ENCODE measurements at regions not wholly inside any gene's neighbourhood (a gene's known extent, or its start where the extent isn't known, plus 50 kb on each side); places are given as distances from the start of the nearest gene placed in this dataset.

GRCh38 chr21:35792569-35793305 is 267.6 kb downstream of the SETD4 start:
- no peak for DNase-seq

DNA sequence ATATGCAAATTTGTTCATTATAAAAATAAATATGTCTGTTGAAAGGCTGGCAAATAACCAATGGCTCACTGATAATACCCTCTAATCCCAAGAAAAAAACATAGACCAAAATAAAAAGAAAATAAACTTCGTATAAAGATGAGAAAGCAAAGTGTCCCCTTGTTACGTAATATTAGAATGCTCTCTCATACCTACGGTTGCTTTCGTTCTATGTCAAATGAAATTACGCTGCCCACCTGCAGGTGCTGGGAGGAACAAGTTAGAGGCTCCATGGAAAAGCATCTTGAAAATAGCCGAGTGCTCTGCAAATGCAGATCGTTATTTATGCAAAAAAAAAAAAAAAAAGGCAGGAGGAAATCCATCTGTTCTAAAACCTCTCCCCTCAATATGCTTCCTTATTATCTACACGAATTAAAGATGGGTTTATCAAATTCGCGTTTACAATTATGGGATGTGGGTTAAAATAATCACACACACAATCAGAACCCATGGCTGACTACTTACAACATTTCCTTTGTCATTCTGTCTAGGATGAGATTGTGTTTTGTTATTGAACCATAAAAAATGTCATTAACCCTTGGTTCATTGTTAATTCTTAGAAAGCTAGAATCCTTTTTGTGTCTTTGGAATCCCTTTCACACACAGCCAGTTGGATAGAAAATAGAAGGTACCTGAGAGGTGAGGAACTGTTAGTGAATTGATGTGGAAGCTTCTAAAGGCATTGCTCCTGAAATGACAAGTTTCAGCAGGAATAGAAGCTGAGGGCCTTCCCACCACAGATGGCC is 268.6 kb downstream of the SETD4 start:
- no peak for DNase-seq

- no peak for DNase-seq
Observed at GRCh38 chr21:35783721-35784120, 276.6 kb downstream of the SETD4 start.

DNA sequence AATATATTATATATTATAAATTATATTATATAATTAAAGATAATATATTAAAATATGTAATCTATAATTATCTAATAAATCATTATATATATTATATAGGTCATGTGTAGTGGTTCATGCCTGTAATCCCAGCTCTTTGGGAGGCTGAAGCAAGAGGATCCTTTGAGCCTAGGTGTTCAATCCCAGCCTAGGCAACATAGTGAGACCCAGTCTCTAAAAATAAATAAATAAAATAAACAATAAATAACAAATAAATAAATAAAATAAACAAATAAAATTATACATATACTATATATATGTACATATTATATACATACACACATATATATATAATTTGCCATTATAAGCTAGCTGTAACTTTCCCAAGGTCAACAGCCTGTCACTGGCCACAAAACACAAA is 277.7 kb downstream of the SETD4 start:
- DNase-seq = no peak

GRCh38 chr21:35780983-35781382 is 279.3 kb downstream of the SETD4 start:
- no peak for DNase-seq

GRCh38 chr21:35779690-35780570 is 280.4 kb downstream of the SETD4 start:
- DNase-seq = peak; percentile 65

GRCh38 chr21:35779167-35779566 is 281.2 kb downstream of the SETD4 start:
- no peak for DNase-seq

GRCh38 chr21:35777081-35777480 is 283.2 kb downstream of the SETD4 start:
- no peak for DNase-seq

GRCh38 chr21:35775778-35776544 is 284.4 kb downstream of the SETD4 start:
- no peak for DNase-seq

GRCh38 chr21:35770101-35770945 is 290.0 kb downstream of the SETD4 start:
- no peak for DNase-seq

- no peak for DNase-seq
Observed at GRCh38 chr21:35768187-35768586, 292.1 kb downstream of the SETD4 start.

GRCh38 chr21:35764586-35764985 is 295.7 kb downstream of the SETD4 start:
- no peak for DNase-seq

DNA sequence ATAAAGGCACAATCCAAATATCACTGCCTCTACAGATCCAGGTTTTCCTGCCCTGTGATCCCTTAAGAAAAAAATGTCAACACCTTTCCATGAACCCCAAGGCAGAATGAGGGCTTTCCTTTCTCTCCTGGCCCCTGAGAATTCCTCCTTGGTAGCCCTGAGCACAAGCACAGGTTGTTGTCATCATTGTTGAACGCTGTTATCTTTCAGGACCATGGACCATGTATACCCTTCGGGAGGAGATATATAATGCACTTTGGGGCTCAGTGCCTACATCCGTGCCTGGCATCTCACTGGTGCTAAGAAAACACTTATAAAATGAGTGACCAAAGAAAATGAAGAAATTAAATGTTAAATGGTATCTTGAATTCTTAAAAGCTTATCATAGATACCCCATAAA is 296.2 kb downstream of the SETD4 start:
- no peak for DNase-seq

DNA sequence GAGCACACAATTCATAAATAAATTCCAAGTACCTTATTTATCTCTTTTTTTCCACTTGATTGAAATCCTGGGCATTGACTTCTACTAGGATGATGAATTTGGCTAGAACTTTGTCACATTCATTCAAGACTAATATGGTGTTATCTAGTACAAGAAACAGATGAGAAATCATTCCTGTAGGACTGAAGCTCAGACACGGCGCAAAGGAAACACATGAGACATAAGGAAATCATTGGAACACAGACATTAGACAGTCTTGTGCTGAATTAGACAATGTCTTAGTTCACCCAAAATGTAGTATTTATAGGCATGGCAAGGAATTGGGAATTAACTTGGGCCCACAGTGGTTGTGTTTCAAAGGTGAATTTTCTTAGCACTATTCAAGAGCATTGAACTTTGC is 305.7 kb downstream of the SETD4 start:
- no peak for DNase-seq

- DNase-seq = no peak
Observed at GRCh38 chr21:35753308-35753707, 307.0 kb downstream of the SETD4 start.

GRCh38 chr21:35751171-35751570 is 309.2 kb downstream of the SETD4 start:
- no peak for DNase-seq

GRCh38 chr21:35749904-35750303 is 310.4 kb downstream of the SETD4 start:
- no peak for DNase-seq

GRCh38 chr21:35748678-35749314 is 311.5 kb downstream of the SETD4 start:
- DNase-seq = no peak

DNA sequence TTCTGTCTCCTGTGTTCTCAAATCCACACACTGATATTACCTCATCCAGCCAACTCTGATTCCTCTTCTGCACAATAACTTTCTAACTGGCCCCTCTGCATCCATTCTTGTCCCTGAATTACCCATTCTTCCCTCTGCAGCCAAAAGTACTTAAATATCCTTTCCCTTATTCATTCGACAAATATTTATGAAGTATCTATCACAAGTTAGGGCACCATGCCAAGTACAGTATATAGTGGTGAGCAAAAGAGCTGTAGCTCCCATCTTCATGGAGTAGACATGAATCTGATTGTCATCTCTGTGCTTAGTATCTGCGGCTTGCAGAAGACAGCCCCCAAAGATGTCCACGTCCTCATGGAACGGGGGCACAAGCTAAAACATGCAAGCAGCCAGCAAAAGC is 316.8 kb downstream of the SETD4 start:
- no peak for DNase-seq

- no peak for DNase-seq
Observed at GRCh38 chr21:35738347-35738961, 321.9 kb downstream of the SETD4 start.

DNA sequence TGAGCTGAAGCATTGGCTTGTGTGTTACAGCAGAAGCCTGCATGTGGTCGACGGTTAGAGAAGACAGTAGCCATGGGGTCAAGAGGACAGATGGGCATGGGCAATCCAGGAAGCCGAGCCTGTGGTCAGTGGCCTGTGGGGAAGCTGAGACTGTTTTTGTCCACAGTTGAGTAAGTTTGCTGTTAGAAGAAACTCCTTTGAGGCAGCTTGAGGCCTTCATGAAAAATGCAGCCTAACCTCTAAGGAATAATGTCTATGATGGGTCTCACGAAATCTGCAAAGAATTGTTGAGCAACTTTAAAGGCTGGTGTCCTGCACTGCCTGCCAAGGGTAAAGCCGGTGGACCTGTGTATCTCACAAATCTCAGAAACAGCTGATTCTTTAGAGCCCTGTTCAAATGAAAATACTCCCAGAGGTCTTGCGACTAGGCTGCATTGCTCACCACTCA is 322.4 kb downstream of the SETD4 start:
- no peak for DNase-seq
